ENCODE measurements at regions not wholly inside any gene's neighbourhood (a gene's known extent, or its start where the extent isn't known, plus 50 kb on each side); places are given as distances from the start of the nearest gene placed in this dataset.

GRCh38 chr1:232450615-232451014 lies 179.3 kb downstream of the SIPA1L2 start:
- TF ChIP-seq CTCF (IDR thresholded peaks at IDR 0.05) (no peak), ZFX (IDR thresholded peaks at IDR 0.05; ENCODE audit: borderline replicate concordance) (no peak)

All from 22Rv1 (cell line).